H1 (cell line): ENCODE measurements at regions not wholly inside any gene's neighbourhood (a gene's known extent, or its start where the extent isn't known, plus 50 kb on each side); places are given as distances from the start of the nearest gene placed in this dataset.

ENCODE experiments used
- CBX5 ChIP-seq: fragments of 300-800, 300-1000 bp; sonication (generic); IDR thresholded peaks from 2 replicates; pipeline ENCODE4 v1.7.1; 2016; ENCODE audit warnings: antibody characterized with exemption, low read length, low read depth
- CEBPB ChIP-seq: IDR thresholded peaks from 2 replicates; pipeline ENCODE4 v1.6.1; 2012; ENCODE audit warnings: low read depth, low read length
- E2F6 ChIP-seq: IDR thresholded peaks from 2 replicates; pipeline ENCODE4 v1.6.1; 2012; ENCODE audit warnings: inconsistent platforms
- FOSL1 ChIP-seq: IDR thresholded peaks from 2 replicates; pipeline ENCODE4 v1.6.1; 2011; ENCODE audit warnings: mild to moderate bottlenecking, low read depth, low read length, moderate library complexity; ENCODE audit not compliant: insufficient read depth
- RBBP5 ChIP-seq: IDR thresholded peaks from 2 replicates; pipeline ENCODE4 v1.7.1; 2012; ENCODE audit warnings: low read depth, mild to moderate bottlenecking, inconsistent platforms, low read length, moderate library complexity, borderline replicate concordance
- TBP ChIP-seq: IDR thresholded peaks from 2 replicates; pipeline ENCODE4 v1.6.1; 2011; ENCODE audit warnings: low read depth, low read length, improper control_type of control experiment
- TCF12 ChIP-seq: IDR thresholded peaks from 2 replicates; pipeline ENCODE4 v1.6.1; 2011; ENCODE audit warnings: low read depth, mild to moderate bottlenecking, low read length

DNA sequence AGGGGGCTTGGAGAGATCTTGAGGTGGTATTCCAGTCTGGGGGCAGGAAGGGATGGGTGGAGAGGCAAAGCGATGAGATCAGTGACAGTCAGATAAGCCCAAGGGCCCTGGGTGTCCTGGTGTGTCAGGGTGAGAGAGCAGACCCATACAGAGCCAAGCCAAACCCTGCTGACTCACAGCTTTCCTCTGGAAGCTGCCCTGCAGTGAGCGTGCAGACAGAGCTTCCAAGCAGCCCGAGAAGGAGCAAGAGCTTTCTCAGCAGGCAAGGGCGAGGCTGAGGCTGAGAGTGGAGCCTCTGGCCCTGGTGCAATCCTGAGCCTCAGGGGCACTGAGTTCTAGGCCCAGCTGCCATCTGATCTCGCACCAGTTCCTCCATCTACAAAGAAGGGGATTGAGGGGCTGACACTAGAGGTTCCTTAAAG, 91.1 kb upstream of the HIVEP1 start (continued):
- TF ChIP-seq CBX5 (no peak), RBBP5 (no peak), FOSL1 (no peak), CEBPB (no peak), E2F6 (no peak), TCF12 (no peak), TBP (no peak)
- TF ChIP-seq, all 59 proteins: peak for 0
